GM18909 (cell line): ENCODE measurements at regions not wholly inside any gene's neighbourhood (a gene's known extent, or its start where the extent isn't known, plus 50 kb on each side); places are given as distances from the start of the nearest gene placed in this dataset.
"Not testable (repeated sequence)": the region's sequence is repeated elsewhere in the genome, so short reads cannot be mapped to it uniquely, and the experiment has no call there.

Source experiments
- ATAC-seq: cut with Tn5 transposase; IDR thresholded peaks from one replicate; pipeline ENCODE4 v1.9.1; 2021; ENCODE audit warnings: mild to moderate bottlenecking; ENCODE audit not compliant: unreplicated experiment, poor library complexity

DNA sequence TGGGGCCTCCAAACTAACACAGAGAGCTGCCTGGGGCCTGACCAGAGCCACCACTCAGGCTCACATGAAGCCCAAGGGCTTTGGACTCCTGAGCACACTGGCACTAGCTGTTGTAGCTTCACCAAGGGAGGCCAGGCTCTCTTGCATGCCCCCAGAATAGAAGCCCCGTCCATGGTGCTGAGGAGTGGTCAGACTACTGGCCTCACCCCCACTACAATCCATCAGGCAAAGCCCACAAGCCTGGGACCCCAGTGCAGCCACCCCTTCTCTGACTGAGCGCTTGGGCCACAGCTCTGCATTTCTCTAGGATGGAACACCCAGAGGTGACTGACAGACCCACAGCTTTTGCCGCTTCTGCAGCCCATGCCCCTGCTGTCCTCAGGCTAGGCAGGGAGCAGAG lies 180.8 kb downstream of the PYDC2 start:
- no peak for ATAC-seq

DNA sequence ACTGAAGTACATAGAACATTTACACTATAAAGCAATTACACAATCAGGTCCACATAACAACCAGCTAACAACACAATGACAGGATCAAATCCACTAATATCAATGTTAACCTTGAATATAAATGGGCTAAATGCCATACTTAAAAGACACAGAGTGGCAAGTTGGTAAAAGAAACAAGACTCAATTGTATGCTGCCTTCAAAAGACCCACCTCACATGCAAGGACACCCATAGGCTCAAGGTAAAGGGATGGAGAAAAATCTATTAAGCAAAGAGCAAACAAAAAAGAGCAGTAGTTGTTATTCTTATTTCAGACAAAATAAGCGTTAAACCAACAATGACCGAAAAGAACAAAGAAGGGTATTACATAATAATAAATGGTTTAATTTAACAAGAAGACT lies 183.3 kb downstream of the PYDC2 start:
- no peak for ATAC-seq

DNA sequence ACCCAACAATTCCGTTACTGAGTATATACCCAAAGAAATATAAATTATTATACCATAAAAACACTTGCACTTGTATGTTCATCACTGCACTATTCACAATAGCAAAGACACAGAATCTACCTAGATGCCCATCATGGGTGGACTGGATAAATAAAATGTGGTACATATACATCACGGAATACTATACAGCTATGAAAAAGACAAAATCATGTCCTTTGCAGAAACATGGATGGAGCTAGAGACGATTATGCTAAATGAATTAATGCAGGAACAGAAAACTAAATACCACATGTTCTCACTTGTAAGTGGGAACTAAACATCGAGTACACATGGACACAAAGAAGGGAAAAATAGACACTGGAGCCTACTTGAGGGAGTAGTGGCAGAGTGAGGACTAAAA lies 185.3 kb downstream of the PYDC2 start:
- ATAC-seq = no peak

DNA sequence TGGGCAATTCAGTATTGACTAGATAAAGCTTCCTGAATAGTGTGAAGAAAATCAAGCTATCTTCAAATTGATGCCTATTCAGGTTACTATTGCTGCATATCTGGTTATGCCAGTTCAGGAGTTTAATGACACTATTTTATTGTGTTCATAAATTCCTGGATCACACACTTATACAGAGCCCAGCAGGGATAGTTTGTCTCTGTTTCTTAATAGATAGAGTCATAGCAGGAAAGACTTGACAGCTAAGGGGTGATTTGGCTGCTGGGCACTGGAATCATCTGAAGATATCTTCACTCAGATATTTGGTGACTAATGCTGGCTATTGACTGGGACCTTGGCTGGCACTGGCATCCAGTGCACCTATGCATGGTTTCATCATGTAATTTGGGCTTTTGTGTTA lies 187.8 kb downstream of the PYDC2 start:
- ATAC-seq = no peak

DNA sequence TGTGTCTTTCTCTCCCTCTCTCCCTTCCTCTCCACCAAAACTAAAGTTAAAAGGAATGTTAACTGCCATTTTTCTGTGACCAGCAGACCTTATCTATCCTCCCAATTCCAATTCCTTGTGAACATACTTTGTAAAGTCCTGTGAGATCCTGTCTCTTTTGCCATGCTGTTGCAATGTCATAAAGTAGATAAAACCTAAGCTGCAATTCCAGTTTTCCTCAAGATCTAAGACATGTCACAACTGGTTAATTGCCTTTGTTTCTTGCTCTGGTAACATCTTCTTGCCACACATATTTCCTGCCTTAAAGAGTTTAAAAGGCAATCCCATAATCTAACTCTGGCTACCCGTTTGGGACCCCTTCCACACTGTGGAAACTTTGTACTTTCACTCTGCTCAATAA lies 188.7 kb downstream of the PYDC2 start:
- ATAC-seq = no peak

DNA sequence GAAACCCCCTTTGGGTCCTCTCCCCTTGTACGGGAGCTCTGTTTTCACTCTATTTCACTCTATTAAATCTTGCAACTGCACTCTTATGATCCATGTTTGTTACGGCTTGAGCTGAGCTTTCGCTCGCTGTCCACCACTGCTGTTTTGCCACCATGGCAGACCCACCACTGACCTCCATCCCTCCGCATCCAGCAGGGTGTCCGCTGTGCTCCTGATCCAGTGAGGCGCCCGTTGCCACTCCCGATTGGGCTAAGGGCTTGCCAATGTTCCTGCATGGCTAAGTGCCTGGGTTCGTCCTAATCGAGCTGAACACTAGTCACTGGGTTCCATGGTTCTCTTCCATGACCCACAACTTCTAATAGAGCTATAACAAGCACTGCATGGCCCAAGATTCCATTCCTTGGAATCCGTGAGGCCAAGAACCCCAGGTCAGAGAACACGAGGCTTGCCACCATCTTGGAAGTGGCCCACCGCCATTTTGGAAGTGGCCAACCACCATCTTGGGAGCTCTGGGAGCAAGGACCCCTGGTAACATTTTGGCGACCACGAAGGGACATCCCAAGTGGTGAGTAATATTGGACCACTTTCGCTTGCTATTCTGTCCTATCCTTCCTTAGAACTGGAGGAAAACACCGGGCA lies 197.9 kb downstream of the PYDC2 start:
- not testable (repeated sequence) for ATAC-seq

DNA sequence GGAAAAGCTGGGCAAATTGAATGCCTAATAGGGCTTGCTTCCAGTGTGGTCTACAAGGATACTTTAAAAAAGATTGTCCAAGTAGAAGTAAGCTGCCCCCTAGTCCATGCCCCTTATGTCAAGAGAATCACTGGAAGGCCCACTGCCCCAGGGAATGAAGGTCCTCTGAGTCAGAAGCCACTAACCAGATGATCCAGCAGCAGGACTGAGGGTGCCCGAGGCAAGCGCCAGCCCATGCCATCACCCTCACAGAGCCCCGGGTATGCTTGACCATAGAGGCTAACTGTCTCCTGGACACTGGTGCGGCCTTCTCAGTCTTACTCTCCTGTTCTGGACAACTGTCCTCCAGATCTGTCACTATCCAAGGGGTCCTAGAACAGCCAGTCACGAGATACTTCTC lies 201.2 kb downstream of the PYDC2 start:
- ATAC-seq = not testable (repeated sequence)

DNA sequence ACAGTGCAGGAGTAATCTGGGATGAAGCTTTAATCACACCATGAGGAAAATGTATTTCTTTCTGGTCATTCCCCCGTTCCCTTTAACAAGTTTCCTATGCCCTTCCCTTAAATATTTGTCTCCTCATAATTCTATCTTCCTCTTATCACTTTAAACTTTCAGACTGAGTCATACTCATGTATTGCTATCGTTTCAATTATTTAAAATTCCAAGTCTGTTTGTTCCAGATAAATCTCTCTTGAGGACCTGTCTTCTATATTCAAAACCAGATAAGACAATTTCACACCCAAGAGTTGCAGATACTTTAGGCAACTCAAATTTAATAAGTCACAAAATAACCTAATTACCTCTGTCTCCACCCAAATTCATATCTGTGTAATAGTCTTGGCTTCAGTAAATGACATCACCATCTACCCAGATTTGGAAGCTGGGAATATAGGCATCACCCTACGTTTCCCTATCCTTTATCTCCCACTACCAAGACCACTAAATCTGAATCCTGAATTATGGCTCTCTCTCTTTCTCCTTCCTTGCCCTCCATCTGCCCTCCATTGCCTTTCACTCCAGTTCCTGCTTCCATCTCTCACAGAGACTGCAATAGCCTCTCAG lies 220.1 kb downstream of the PYDC2 start:
- no peak for ATAC-seq

DNA sequence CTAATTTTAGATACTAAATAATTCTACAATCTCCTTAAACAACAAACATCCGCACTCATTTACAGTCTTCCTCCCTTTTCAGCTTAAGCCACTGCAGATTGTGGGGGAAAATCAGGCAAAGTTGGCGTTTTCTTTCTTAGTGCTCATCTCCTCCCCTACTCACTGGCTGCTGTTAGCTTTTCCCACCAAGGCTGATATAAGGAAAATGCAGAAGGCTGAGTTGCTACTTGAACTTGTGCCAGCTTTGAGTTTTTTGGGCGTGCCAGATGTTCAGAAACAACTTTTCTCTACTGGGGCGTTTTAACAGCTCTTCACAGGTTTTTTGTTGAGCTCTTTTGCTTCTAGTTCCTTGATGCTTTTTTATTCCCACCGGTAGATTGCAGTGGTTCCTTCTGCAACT lies 222.0 kb downstream of the PYDC2 start:
- ATAC-seq = no peak

DNA sequence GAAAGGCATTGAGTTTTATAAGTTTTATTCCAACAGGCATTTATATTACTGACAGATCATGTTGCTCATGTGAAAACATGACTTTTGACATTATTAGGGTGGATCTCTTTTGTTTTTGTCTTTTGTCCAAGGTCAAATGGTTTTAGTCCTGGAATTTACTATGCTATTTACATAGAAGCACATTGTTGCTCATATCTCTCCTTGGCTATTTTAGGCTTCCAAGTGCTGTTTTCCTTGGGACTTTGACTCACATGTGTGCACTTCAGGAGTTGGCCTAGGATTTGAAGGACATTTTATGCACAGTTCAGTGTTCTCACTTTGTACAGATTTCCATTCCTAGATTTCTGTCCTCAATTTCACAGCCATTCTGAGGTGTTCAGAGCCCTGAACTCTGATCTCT lies 225.7 kb downstream of the PYDC2 start:
- no peak for ATAC-seq

DNA sequence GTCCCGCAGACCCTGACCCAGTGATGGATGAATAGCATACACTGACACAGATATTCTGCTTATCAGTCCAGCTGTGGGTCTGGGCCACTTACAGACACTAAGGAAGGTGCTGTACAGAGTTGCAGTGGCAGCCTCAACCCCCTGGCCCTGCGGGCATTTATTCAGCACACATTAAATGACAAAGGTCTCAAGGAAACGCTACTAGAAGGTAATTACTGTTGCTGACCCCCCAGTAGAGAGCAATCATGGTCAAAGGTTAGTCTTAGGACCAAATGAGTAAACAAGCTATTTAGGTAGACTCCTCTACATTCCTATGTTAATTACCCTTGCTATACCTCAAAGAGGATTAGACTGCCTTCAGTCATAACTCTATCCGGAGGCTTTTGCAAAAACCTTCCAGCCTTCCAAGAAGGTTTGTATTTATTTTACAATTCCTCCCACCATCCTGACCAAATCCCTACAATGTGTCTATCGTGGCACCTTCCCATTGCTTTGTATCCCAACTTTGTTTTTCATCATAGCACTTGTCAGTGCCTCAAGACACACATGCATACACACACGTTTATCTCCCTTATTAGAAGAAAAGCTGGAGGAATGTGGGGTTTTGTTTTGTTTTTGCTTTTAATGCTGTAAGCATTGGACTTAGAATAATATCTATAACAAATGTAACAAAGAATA lies 227.9 kb downstream of the PYDC2 start:
- no peak for ATAC-seq

DNA sequence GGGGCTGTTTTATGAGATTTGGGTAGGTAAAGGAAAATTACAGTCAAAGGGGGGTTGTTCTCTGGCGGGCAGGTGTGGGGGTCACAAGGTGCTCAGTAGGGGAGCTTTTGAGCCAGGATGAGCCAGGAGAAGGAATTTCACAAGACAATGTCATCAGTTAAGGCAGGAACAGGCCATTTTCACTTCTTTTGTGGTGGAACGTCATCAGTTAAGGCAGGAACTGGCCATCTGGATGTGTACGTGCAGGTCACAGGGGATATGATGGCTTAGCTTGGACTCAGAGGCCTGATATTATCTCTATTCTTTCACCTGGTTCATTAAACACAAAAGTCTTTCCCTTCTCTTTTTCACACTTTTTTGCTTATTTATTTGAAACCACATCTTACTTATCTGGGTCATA lies 230.2 kb downstream of the PYDC2 start:
- not testable (repeated sequence) for ATAC-seq

DNA sequence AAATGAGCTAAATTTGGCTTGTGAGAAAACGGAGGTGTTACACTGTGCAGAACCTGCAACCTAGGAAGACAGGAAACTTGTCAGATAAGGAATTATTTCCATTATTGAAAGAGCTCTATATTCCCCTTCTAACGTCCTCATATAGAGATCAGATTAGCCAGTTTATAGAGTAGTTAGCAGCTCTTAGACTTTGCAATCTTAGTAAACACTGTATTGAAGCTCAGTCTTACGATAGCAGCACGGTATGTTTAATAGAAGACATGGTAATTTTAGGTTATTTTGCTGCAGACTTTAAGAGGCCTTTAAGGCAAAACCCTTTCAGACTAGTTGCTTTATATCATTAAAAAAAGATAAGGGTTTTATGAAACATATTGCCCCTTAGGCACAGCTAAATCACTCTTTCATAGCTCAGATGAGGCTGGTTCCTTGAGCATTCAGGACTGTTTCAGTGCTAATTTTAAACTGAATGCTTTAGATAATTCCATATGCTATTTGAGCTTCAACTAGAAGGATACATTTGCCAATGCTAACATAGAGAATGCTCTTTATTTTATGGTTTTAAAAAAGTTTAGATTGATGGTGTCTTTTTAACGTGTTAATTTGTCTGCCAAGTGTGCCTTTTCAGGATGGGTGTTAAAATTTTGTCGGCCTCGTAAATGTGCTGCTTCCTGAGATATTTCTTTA lies 234.3 kb downstream of the PYDC2 start:
- no peak for ATAC-seq

DNA sequence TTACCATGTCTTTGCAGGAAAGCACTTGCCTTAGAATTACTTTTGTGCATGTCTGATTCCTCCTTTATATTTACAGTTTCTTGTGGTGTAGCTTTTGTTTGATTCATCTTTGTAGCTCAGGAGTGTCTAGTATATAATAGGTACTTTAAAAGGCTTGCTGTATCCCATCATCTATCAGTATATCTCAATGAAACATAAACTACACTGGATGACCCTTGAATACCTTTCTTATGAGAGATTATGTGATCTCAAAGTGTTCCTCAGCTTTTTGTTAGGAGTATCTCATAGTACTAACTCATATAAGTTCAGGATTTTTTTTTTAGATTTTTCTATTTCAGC lies 234.8 kb downstream of the PYDC2 start:
- ATAC-seq = no peak

DNA sequence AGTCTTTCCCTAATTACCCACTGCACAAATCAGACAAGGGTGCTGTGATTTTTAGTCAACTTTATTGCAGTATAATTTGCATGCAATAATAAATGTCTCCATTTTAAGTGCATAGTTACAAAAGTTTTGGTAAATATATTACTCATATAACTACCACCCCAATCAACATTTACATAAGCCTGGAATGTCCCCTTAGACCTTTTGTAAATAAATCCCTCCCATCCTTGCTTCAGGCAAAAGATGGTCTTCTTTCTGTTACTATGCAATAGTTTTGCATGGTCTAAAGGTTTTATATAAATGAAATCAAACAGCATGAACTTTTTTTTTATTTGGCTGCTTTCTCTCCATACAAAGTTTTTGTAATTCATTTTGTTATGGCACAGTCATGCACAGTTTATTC lies 235.4 kb downstream of the PYDC2 start:
- ATAC-seq = no peak

DNA sequence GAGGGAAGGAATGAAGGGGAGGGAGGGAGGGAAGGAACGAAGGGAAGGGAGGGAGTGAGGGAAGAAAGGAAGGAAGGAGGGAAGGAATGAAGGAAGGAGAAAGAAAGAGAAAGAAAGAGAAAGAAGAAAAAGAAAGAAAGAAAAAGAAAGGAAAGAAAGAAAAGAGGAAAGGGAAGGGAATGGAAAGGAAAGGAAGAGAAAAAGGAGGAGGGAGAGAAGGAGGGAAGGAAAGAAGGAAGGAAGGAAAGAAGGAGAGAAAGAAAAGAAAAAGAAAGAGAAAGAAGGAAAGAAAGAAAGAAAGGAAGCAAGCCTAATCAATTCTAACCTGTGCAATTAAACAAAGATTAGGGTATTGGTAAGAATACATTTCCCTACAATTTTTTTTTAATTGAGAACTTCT lies 238.6 kb downstream of the PYDC2 start:
- no peak for ATAC-seq

DNA sequence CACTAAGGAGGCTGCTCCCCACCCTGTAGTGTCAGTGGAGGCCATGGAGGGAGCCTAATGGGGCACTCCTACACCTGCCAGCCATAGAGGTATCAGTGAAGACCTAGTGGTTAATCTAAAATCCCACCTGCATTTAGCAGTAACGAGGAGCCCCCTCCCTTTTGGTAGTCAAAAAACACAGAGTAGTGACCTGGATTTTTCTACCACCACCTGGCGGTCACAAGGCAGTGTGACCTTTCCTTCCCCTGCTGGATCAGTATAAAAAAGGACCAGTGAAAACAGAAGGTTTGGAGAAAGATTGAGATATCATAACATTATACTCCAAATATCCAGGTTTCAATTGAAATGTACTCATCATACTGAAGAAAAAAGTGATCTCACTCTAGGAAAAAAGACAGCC lies 241.2 kb downstream of the PYDC2 start:
- ATAC-seq = no peak

DNA sequence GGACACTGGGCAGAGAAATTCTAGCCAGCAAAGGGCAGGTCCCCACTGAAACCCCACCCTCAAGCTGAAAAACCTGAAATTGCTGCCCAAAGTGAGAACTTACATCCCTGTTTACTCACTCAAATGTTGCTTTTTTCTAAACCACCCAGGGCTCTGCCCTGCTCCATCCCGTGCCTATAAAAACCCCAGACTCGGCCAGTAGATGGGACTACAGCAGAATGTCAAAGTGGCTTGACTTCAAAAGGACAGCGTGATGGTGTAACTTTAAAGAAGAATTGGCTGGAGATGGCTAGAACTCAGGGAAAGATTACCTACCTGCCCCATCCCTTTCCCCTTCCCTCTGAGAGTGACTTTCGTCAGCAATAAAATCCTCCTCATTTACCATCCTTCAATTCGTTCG lies 246.9 kb downstream of the PYDC2 start:
- ATAC-seq = no peak

DNA sequence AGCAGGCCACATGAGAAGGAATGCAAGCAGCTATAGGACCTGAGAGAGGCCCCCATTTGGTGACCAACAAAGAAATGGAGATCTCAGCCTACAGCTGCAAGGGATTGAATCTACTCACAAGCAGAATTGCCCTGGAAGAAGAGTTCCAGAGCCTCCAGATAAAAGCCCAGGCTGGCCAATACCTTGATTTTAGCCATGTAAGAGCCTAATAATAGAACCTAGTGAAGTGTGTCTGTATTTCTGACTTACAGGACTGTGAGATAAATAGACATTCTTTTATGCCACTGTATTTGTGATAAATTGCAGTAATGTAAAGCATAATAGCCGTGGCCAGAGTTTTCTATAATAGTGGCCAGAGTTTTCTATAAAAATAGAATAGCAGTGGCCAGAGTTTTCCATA lies 254.6 kb downstream of the PYDC2 start:
- no peak for ATAC-seq

DNA sequence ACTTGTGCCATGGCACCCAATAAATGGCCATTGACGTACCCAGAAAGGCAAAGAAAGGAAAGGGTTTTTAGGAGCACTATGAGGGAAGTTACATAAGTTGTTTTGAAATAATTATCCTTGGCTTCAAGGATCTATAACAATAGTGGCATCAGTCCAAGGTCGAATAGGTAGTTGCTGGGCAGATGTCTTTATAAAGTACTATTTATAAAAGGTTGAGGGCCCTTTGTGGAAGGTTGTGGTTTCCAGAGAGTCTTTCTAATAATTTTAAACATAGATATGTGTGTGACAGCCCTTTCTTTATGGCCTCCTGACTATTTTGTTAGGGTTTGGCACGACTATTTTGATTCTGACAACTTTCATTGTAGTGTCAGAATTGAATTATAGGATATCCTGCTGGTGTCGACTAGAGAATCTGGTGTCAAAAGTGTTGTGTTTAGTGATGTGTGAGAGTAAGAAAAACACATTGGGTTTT lies 260.5 kb downstream of the PYDC2 start:
- no peak for ATAC-seq

DNA sequence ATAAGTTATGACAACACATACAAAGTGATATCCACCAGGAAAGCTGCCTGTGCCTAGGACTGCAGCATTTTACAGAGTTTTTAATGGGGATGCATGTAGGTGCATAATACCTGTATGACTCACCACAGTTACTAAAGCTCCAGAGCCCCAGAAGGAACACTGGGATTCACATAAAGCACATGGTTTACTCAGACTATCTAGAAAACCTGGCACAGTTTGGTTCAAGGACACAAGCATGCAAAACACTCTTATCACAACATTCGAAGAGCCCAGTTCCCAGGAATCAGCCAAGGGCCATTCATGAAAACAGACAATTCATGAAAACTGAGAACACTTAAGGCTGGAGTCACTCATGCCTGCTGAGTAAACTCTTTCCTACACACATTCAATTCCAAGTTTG lies 261.0 kb downstream of the PYDC2 start:
- ATAC-seq = no peak
